ENCODE measurements at regions not wholly inside any gene's neighbourhood (a gene's known extent, or its start where the extent isn't known, plus 50 kb on each side); places are given as distances from the start of the nearest gene placed in this dataset.
"Not testable (repeated sequence)": the region's sequence is repeated elsewhere in the genome, so short reads cannot be mapped to it uniquely, and the experiment has no call there.

DNA sequence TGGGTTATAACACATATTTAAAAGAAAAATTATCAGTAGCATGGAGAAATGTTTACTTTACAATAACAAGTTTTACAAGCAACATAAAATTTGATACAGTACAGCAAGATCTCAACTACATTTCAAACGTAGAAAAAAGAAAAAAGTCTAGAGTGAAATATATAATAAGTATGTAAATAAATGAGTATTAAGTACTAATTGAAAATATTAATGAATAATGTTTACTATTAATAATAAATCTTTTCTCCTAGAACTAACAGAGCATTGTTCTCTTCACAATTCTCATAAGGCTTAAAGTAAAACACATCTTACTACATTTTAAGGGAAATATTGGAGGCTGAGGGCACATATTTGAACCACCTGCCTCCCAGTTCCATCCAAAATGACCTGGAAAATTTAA is 72.1 kb downstream of the TMEM212 start:
- no peak for DNase-seq

GRCh38 chr3:171916888-171917287 is 73.7 kb downstream of the TMEM212 start:
- DNase-seq: no peak

- not testable (repeated sequence) for DNase-seq
Observed at GRCh38 chr3:171922629-171923028, 79.5 kb downstream of the TMEM212 start.

DNA sequence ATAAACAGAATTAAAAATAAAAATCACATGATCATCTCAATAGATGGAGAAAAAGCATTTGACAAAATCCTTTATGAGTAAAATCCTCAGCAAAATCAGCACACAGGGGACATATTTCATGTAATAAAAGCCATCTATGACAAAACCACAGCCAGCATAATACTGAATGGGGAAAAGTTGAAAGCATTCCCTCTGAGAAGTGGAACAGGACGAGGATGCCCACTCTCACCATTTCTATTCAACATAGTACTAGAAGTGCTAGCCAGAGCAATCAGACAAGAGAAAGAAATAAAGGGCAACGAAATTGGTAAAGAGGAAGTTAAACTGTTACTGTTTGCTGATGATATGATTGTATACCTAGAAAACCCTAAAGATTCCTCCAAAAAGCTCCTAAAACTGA is 80.5 kb downstream of the TMEM212 start:
- DNase-seq: not testable (repeated sequence)

GRCh38 chr3:171924864-171925263 is 81.7 kb downstream of the TMEM212 start:
- DNase-seq: not testable (repeated sequence)

DNA sequence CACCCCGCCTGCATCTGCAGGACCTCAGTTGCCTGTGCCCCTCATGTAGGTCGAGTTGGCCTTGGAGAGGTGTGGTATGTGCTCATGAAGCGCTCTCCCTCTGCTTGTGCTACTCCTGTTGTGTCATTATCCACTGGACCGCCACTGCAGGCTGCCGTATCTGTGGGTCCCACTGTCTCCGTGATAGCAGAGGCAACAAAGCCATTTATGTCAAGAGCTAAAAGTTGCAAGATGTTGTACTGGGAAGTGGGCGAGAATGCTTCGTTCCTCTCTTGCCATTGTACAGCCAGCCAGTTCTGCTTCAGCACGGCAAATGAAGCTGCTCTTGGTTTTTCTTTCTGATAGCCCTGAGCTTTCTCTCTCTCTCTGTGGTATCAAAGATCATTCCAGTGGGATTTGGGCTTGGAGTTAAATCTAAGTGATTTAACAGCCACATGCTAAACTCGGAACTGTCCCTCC is 89.0 kb downstream of the TMEM212 start:
- peak; percentile 65 for DNase-seq

DNA sequence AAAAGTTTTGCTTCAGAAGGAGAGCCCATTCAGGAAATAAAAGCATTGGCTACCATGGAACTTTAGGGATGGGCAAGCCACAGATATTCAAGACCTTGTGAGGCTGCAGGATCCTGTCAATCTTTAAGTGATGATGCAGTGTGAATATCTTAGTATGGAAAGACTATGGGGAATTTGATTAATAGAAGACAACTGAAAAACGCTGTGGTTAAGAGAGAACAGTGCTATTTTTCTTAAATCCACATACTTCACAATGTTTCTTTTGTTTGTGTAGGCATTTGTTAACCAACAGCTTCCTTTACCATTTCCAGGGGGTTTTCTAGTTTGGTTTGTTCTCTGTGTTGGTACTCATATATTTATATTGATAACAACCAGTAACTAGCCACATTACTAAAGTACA is 90.3 kb downstream of the TMEM212 start:
- DNase-seq: no peak

DNA sequence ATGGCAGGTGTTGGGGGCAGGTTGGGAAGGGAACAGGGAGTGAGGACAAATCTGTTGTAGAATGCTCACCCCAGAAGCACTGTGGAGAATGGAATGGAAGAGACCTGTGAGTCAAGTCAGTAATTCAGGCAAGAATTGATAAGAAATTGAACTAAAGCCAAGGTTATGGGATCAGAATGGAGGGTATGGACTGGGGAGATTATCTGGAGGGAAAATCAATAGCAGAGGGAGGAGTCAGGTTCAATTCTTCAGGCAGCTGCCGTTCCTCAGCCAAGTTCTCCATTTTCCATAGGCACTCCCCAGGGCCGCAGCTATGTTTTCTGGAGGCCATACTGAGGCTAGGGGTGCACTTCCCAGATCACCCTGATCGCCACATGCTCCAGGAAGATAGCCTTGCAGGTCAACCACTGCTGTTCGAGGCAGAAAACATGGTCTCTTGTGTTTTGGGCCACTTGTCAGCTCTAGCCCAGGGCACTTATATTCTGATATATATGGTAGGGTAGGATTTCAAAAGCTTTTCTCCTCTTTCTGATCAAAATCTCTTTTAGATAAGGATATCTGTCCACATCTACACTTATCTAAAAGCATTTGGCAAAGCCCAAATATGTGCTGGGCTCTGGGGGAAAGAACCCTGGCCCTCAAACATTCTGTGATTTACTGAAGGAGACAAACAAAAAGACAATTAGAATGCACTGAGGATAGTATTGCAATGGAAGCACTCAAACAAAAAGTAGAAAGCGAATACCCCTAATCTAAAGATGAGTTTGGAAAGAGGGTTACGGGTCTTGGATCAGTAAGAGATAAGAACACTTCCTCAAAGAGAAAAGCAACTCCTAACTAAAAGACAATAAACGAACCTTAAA is 92.3 kb downstream of the TMEM212 start:
- DNase-seq: no peak

DNA sequence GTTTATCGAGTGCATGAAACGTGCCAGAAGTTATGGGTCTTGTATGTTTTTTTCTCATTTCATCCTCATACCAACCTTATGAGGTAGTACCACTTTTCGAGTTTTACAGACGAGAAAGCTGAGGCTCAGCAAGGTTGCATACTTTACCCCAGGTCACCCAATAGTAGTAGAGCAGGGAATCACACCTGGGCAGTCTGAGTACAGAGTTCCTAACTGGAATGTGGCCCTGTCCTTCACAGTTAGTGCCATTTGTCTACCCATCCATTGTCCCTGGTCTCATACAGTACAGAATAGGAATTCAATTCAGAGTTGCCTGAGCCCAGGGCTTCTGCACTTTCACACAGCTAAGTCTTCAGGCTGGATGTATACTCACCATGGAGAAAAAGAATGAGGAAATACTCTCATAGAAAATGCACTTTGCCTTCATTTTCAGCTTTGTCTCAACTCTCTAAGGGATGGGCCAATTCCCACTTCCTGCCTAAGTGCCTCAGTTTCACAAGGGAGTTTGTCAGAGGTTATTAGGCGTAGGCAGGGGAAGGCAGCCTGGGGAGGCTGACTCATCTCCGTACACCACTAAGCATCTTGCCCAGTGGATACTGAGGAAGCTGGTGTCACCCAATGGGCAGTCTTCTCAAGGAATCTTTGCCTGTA is 93.2 kb downstream of the TMEM212 start:
- DNase-seq: peak; percentile 99

GRCh38 chr3:171939578-171939977 is 96.4 kb downstream of the TMEM212 start:
- DNase-seq: no peak

DNA sequence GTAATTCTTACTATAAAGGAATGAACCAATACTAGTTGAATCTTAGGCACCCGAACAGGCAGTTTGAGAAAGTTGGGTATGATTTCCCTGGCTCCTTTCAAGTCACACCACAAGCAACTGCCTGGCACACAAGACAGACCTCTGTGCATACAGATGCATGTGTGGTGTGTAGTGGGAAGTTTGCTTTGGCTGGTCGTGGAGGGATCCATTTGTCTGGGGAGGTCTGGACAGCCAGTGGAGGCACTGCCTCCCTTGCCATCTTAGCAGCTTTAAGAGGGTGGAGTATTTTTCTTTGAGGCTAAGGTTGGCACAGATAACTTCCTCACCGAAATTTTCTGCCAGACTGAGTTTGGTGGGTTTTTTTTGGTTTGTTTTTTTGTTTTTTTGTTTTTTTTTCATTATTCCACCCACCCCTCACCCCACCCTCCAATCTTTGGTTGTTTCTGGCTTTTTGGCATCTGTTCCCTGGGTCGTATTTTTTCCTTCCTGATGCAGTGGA is 97.1 kb downstream of the TMEM212 start:
- DNase-seq: no peak

GRCh38 chr3:171943262-171944117 is 95.9 kb upstream of the FNDC3B start:
- no peak for DNase-seq

GRCh38 chr3:171944118-171945016 is 95.0 kb upstream of the FNDC3B start:
- DNase-seq: no peak

DNA sequence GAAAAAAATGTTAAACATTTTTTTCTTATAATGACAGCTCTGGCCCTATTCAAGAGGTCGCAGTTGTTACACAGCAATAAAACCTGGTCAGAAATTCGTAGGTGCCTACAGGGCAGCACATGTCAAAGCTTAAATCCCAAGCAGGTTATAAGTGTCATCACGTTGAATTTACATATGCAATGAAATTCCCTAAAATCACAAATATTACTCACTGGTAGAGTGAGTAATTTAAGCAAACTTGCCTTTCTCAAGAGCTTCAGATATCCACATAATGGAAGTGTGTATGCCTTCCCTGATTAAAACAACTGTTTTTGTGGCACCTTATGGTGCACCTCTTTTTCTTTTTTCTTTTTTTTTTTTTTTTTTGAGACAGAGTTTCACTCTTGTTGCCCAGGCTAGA is 90.7 kb upstream of the FNDC3B start:
- DNase-seq: no peak

- DNase-seq: no peak
Observed at GRCh38 chr3:171949554-171949953, 89.8 kb upstream of the FNDC3B start.

DNA sequence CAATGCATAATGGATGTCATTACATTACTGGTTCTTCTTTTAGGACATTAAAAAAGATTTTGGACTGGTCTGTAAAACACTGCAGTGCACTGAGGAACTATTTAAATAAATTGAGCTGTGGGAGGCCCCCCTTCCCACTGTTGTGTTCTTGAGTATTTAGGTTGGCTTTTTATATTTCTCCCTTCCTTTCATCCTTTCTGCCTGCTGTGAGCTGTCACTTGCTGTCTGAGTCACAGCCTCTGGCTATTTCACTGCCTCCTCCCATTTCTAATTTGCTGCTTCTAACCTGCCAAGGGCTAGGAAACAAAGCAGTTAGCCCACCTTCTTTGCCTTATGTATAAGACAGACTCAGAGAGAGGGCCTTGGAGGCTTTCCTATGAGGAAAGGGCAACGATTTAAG is 89.0 kb upstream of the FNDC3B start:
- DNase-seq: no peak

DNA sequence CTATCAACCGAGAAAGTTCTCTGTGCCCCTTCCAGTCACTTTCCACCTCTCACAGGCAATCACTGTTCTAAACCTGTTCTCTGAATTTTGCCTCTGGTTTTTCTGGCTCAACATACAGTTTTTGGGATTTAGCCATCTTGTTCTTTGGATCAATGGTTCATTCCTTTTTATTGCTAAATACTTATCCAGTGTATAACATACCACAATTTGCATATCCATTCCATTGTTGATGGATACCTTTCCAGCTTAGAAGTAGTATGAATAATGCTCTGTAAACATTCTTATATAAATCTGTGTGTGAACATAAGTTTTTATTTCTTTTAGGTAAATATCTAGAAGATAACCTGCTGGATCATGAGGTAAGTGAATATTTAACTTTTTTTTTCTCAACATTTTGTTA is 87.8 kb upstream of the FNDC3B start:
- no peak for DNase-seq

DNA sequence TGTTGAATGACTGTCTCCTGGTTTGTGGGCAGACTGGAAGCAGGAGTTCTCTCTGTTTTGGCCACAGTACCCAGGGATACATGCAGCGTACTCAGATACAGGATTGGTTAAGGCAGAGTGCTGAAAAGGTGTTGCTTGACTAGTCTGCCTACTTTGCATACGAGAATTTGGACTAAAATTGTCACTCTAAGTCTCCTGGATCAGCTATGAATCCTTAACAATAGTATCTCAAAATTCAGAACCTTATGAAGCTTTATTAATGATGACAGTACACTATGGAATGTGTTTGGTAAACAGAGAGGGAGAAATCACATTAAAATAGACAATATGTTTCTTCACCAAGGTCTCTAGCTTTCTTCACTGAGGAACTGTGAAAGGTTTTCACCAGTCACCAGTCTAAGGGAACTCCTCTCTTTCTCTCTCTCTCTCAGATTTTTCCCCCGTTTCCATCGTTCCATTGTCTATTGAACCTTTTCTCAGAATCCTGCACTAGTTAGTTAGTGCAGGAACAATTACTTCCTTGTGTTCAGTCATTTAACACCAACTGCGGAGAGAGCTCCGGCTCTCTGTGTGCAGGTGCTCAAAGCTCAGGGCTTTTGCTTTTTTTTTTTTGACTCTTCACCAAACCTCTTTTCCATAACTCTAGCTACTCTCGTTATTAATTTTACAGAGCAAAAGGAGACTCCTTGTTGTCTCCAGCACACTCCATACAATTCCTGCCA is 85.9 kb upstream of the FNDC3B start:
- no peak for DNase-seq

DNA sequence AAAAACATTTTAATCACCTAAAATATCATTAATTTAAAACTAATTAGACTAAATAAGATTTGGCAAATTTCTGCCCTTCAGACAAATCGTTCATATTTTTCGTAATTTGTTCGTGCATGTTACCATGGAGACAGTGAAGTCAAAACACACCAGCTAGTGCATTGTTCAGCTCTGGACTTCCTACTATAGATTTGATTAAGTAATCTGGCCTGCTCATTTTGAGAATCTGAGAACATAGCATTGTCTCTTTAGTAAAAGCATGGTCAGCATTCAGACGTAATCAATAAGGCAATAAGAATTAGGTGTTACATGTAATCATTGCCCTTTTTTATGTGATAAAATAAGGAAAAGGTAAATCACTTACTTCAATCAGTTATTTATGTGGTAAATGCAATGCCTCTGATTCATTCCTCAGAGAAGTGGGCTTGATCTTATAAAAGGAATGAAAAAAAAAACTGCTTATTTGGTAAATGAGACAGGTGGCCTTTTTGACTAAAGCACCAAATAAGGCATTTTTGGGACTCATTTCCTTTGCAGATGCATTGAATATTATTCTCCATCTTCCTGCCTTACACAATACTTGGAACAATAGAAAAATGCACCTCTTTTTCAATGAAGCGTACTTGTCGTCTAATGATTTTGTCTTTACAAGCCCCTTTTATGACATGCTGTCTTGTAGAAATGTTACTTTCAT is 84.5 kb upstream of the FNDC3B start:
- peak; percentile 84 for DNase-seq

DNA sequence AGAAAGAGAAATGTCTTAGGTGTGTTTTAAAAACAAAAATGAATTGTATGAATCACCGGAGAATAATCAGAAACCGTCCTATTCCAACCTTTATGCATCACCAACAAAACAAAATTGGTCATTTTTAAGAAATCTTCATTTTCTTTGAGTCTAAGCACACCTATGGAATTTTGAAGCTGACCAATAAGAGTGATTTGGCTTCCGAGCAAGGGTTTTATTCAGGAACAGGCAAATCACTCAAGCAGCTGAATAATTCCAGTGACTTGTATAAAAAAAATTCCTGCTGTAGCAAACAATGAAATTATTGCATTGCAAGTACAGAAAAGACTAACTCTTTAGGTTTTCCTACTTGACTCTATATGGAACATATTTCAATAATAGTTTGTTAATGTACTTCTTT is 83.8 kb upstream of the FNDC3B start:
- no peak for DNase-seq

- no peak for DNase-seq
Observed at GRCh38 chr3:171956181-171956683, 83.1 kb upstream of the FNDC3B start.

Measured in inflammatory macrophage treated with lipopolysaccharide for 4 hours (primary cell).